Liver (tissue), 3 donors: ENCODE measurements at regions not wholly inside any gene's neighbourhood (a gene's known extent, or its start where the extent isn't known, plus 50 kb on each side); places are given as distances from the start of the nearest gene placed in this dataset.

Experiments
- ATF3 ChIP-seq: IDR thresholded peaks from 2 replicates; pipeline ENCODE4 v1.6.1; 2016; ENCODE audit warnings: antibody characterized with exemption
- CTCF ChIP-seq: fragments of 150-350 bp; IDR thresholded peaks from 2 replicates; pipeline ENCODE4 v1.5.1; 2017; ENCODE audit warnings: improper control_type of control experiment, low read depth, low read length; ENCODE audit not compliant: missing input control
- RAD21 ChIP-seq, 2 donors: IDR thresholded peaks; 2 replicates each; pipeline ENCODE4 v1.6.1; 2016; ENCODE audit warnings: antibody characterized with exemption in 2 of 2, mild to moderate bottlenecking in 2 of 2
- donor health status: healthy.
- donor health status: healthy.

- TF ChIP-seq CTCF (no peak), RAD21 (IDR thresholded peaks at IDR 0.05) (no peak), ATF3 (no peak)
Observed at GRCh38 chr14:82604819-82605218, 1071.2 kb upstream of the SEL1L start.
